Mesenchymal stem cell (in vitro differentiated cells and primary cell): ENCODE measurements at regions not wholly inside any gene's neighbourhood (a gene's known extent, or its start where the extent isn't known, plus 50 kb on each side); places are given as distances from the start of the nearest gene placed in this dataset.

Source experiments
- DNase-seq: peaks from one replicate; pipeline ENCODE4 v3.0.0-alpha.2; 2013
- H2AFZ ChIP-seq: one replicate; pipeline ENCODE4 v1.6.1; 2013; ENCODE audit warnings: low read depth, mild to moderate bottlenecking, control low read depth, inconsistent platforms, low read length, moderate library complexity
- H2AK5ac ChIP-seq: 2 replicates; pipeline ENCODE4 v1.6.1; 2013; ENCODE audit warnings: low read length, moderate library complexity, mild to moderate bottlenecking, inconsistent platforms; ENCODE audit not compliant: severe bottlenecking
- H2BK120ac ChIP-seq: one replicate; pipeline ENCODE4 v1.6.1; 2013; ENCODE audit warnings: low read depth, mild to moderate bottlenecking, inconsistent platforms, low read length, moderate library complexity
- H2BK12ac ChIP-seq, 2 experiments: one replicate each; pipeline ENCODE4 v1.6.1; 2013; ENCODE audit warnings: inconsistent platforms in 2 of 2, low read length in 2 of 2, mild to moderate bottlenecking in 2 of 2, moderate library complexity in 2 of 2, control low read depth in 1 of 2
- H2BK15ac ChIP-seq: one replicate; pipeline ENCODE4 v1.6.1; 2013; ENCODE audit warnings: mild to moderate bottlenecking, low read depth, inconsistent platforms; ENCODE audit not compliant: poor library complexity, severe bottlenecking
- H2BK5ac ChIP-seq: 2 replicates; pipeline ENCODE4 v1.6.1; 2013; ENCODE audit warnings: low read depth, mild to moderate bottlenecking, low read length, control low read depth, inconsistent platforms; ENCODE audit not compliant: poor library complexity, severe bottlenecking
- H3K14ac ChIP-seq, 2 experiments: one replicate each; pipeline ENCODE4 v1.6.1; 2013; ENCODE audit warnings: inconsistent platforms in 2 of 2, low read length in 2 of 2, control low read depth in 1 of 2, mild to moderate bottlenecking in 1 of 2, moderate library complexity in 1 of 2
- H3K18ac ChIP-seq, 2 experiments: one replicate each; pipeline ENCODE4 v1.6.1; 2013; ENCODE audit warnings: inconsistent platforms in 2 of 2, low read length in 2 of 2, control low read depth in 1 of 2, low read depth in 1 of 2, mild to moderate bottlenecking in 1 of 2
- H3K23ac ChIP-seq, 2 experiments: one replicate each; pipeline ENCODE4 v1.6.1; 2013; ENCODE audit warnings: inconsistent platforms in 2 of 2, low read length in 2 of 2, mild to moderate bottlenecking in 2 of 2, moderate library complexity in 2 of 2, control low read depth in 1 of 2
- H3K27ac ChIP-seq: 2 replicates; pipeline ENCODE4 v1.5.1; 2013; ENCODE audit warnings: mild to moderate bottlenecking, moderate library complexity, low read length, control low read depth, inconsistent platforms; ENCODE audit not compliant: poor library complexity, severe bottlenecking
- H3K27me3 ChIP-seq, 2 experiments: 2 replicates each; pipeline versions ENCODE4 v1.6.1 to v1.7.0; 2013; ENCODE audit warnings: low read length in 2 of 2, mild to moderate bottlenecking in 2 of 2, moderate library complexity in 2 of 2, control low read depth in 1 of 2, inconsistent platforms in 1 of 2; ENCODE audit not compliant: control insufficient read depth in 1 of 2, insufficient read depth in 1 of 2
- H3K36me3 ChIP-seq, 2 experiments: 2 replicates each; pipeline versions ENCODE4 v1.6.1 to v1.7.0; 2013; ENCODE audit warnings: low read length in 2 of 2, control low read depth in 1 of 2, inconsistent platforms in 1 of 2, low read depth in 1 of 2, mild to moderate bottlenecking in 1 of 2; ENCODE audit not compliant: insufficient read depth in 2 of 2, control insufficient read depth in 1 of 2
- H3K4ac ChIP-seq, 2 experiments: one replicate each; pipeline ENCODE4 v1.6.1; 2013; ENCODE audit warnings: inconsistent platforms in 2 of 2, low read length in 2 of 2, mild to moderate bottlenecking in 2 of 2, moderate library complexity in 2 of 2, control low read depth in 1 of 2, low read depth in 1 of 2
- H3K4me1 ChIP-seq: 2 replicates; pipeline ENCODE4 v1.6.1; 2013; ENCODE audit warnings: low read depth, low read length, control low read depth; ENCODE audit not compliant: control insufficient read depth, insufficient read depth
- H3K4me2 ChIP-seq: 2 replicates; pipeline ENCODE4 v1.6.1; 2013; ENCODE audit warnings: low read length, mild to moderate bottlenecking, inconsistent platforms; ENCODE audit not compliant: poor library complexity, severe bottlenecking
- H3K4me3 ChIP-seq, 2 experiments: 2 replicates each; pipeline versions ENCODE4 v1.5.1 to v1.7.0; 2013; ENCODE audit warnings: low read length in 2 of 2, mild to moderate bottlenecking in 2 of 2, control low read depth in 1 of 2, low read depth in 1 of 2; ENCODE audit not compliant: insufficient read depth in 1 of 2
- H3K79me1 ChIP-seq: replicated peaks from 2 replicates; pipeline ENCODE4 v1.6.1; 2013; ENCODE audit warnings: mild to moderate bottlenecking, control low read depth, low read length, inconsistent platforms; ENCODE audit not compliant: poor library complexity, severe bottlenecking
- H3K9ac ChIP-seq: 2 replicates; pipeline ENCODE4 v1.7.0; 2013; ENCODE audit warnings: mild to moderate bottlenecking, low read length, moderate library complexity
- H3K9me3 ChIP-seq: 2 replicates; pipeline ENCODE4 v1.7.0; 2013; ENCODE audit warnings: mild to moderate bottlenecking, low read length; ENCODE audit not compliant: control insufficient read depth
- H4K8ac ChIP-seq: one replicate; pipeline ENCODE4 v1.6.1; 2013; ENCODE audit warnings: inconsistent platforms, mild to moderate bottlenecking, low read length, moderate library complexity
- H4K91ac ChIP-seq: one replicate; pipeline ENCODE4 v1.6.1; 2013; ENCODE audit warnings: mild to moderate bottlenecking, low read length, inconsistent platforms
- WGBS: methylation state at CpG from one replicate; pipeline ENCODE4 v1.1.7; 2013; ENCODE audit warnings: mixed read lengths; 5-methylcytosine and 5-hydroxymethylcytosine counted together

DNA sequence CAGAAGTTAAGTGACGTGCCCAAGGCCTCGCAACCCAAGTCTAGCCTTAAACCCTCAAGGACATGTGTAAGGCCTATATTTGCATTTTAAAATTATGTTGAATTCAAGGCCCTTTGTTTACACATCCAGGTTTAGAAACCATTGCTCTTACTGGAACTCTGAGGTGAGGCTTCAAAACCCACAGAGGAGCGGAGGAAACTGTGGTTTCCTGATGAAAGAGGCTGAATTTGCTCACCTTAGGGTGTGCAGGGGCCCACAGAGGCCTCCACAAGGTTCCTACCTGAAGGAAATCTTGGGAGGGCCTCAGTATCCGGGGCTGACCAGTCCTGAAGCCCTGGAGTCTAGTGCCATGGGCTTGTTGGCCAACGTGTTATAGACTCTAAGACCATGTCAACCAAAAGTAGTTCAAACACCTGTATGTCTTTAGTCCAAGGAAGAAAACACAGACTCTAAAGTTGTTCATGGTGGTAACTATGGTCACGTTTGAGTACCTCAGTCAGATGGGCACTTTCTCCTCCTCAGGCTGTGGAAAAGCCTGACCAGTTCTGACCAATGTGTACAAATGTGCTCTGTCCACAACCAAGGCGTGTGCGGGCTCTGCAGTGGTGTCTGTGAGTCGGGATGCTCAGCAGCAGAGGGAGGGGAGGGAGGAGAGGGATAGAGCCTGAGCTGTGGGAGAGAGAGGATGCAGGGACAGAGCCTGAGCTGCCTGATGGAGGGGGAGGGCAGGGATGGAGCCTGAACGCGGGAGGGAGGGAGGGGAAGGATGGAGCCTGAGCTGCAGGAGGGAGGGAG, 124.6 kb upstream of the ERCC6L2 start:
- no peak overlapping the region for H2AK5ac ChIP-seq
- H3K23ac ChIP-seq = no peak overlapping the region
- H4K91ac ChIP-seq = no peak overlapping the region
- H3K4me1 ChIP-seq = peaks cover 10% of the 10 kb centered on the region
- no peaks in the 10 kb centered on the region for H3K36me3 ChIP-seq
- no peak overlapping the region for H2AFZ ChIP-seq
- H3K4me2 ChIP-seq = no peak overlapping the region
- no peak overlapping the region for H2BK12ac ChIP-seq
- no peak overlapping the region for H3K18ac ChIP-seq
- peaks cover 24 to 25% of the 10 kb centered on the region in 2 experiments for H3K27me3 ChIP-seq
- DNase-seq = no peak
- WGBS = 83% methylated on average over 10 of the region's 11 CpGs
- H3K4me3 ChIP-seq = no peak overlapping the region
- H3K9me3 ChIP-seq = no peaks in the 10 kb centered on the region
- no peaks in the 10 kb centered on the region for H3K79me1 ChIP-seq
- H3K14ac ChIP-seq = no peak overlapping the region
- H2BK15ac ChIP-seq = no peak overlapping the region
- no peak overlapping the region for H3K4ac ChIP-seq
- H3K27ac ChIP-seq = no peak overlapping the region
- H4K8ac ChIP-seq = no peak overlapping the region
- H2BK5ac ChIP-seq = no peak overlapping the region
- no peak overlapping the region for H2BK120ac ChIP-seq
- no peak overlapping the region for H3K9ac ChIP-seq

DNA sequence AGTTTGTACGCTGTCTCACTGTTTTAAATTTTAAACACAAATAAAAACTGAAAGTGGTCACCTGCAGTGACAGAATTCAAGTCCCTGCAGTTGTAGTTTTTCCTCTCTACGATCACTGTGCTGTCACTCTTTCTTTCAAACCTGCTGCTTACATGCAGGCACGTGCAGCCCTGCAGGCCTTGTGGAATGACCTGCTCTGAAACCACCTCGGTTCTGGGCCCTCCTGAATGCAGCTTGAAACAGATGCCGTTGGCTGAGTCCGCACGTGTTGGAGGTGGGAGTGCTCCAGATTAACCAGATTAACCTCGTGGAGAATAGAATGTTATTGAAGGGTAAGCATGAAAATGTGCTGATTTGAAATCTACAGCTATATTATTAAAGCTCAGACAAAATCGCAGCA, 126.0 kb upstream of the ERCC6L2 start:
- DNase-seq = no peak
- 81% methylated on average over 9 of the region's 9 CpGs for WGBS

DNA sequence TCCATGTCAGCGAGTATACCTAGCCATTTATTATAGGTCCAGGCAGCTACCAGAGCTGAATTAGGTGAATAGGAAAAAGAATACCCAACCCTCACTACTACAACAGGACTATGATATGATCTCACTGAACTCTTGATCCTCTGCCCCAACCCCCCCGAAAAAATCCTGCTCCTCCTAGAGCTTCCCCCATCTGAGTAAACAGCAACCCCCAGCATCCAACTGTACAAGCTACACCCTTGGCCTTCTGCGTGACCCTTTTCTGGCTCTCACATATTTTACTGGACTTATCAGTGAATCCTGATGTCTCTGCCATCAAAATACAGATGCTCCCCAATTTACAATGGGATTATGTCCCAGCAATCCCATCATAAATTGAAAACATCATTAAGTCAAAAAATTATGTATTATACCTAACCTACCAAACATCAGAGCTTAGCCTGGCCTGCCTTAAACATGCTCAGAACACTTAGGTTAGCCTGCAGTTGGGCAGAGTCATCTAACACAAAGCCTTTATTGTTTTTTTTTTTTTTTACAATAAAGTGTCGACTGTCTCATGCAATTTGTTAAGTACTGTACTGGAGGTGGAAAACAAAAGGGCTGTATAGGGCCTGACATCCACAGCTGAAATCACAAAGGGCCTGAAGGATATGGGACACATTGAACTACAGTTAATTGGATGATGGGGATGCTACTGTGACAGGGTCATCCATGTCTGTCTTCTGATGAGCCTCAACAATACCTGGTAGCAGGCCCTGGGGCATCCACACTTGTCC, 128.9 kb upstream of the ERCC6L2 start:
- Histone ChIP-seq H3K4ac (no peak overlapping the region), H4K8ac (no peak overlapping the region), H4K91ac (no peak overlapping the region), H3K23ac (no peak overlapping the region), H3K9me3 (no peaks in the 10 kb centered on the region), H2BK12ac (no peak overlapping the region), H2BK15ac (no peak overlapping the region), H3K4me3 (no peak overlapping the region), H2AFZ (no peak overlapping the region), H3K9ac (no peak overlapping the region), H3K36me3 (no peaks in the 10 kb centered on the region), H3K14ac (no peak overlapping the region), H2AK5ac (no peak overlapping the region), H3K27me3 (peaks cover 10 to 15% of the 10 kb centered on the region in 2 experiments), H3K4me2 (no peak overlapping the region), H2BK5ac (no peak overlapping the region), H3K27ac (no peak overlapping the region), H3K18ac (no peak overlapping the region), H2BK120ac (no peak overlapping the region), H3K79me1 (no peaks in the 10 kb centered on the region), H3K4me1 (no peaks in the 10 kb centered on the region)
- DNase-seq = no peak
- 84% methylated on average over 4 of the region's 4 CpGs for WGBS

More for the DNA sequence above, 126.0 kb upstream of the ERCC6L2 start:
- Histone ChIP-seq H3K79me1 (no peaks in the 10 kb centered on the region), H3K9me3 (no peaks in the 10 kb centered on the region), H3K18ac (no peak overlapping the region), H2BK12ac (peak overlapping the region in 1 of 2 experiments; percentile 64), H2BK15ac (no peak overlapping the region), H3K23ac (no peak overlapping the region), H4K8ac (no peak overlapping the region), H2BK120ac (no peak overlapping the region), H2AFZ (no peak overlapping the region), H3K14ac (no peak overlapping the region), H2BK5ac (no peak overlapping the region), H3K4ac (no peak overlapping the region), H3K4me1 (peaks cover 10% of the 10 kb centered on the region), H3K9ac (no peak overlapping the region), H4K91ac (no peak overlapping the region), H2AK5ac (no peak overlapping the region), H3K36me3 (no peaks in the 10 kb centered on the region), H3K27ac (no peak overlapping the region), H3K4me3 (no peak overlapping the region), H3K4me2 (no peak overlapping the region), H3K27me3 (peaks cover 24 to 25% of the 10 kb centered on the region in 2 experiments)

DNA sequence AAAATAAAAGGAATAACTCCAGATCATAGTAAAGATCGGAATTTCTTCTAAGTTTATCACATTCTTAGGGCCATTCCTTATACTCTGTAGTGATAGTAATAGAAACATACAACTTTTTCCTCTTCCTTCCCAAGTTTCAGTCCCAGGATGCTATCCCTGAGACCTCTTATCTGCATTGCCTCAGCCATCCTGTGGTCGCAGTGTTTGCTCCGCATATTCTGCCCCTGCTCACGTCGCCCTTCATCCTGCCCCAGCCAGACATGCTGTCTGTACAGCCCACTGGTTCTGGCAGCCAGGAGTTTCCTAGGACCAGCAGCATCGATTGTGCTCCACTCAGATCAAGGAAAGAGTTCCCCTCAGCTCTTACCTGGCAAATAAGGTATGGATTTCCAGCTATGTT, 132.7 kb upstream of the ERCC6L2 start:
- H2BK12ac ChIP-seq = no peak overlapping the region
- H3K36me3 ChIP-seq = no peaks in the 10 kb centered on the region
- no peaks in the 10 kb centered on the region for H3K4me1 ChIP-seq
- no peak overlapping the region for H3K4me2 ChIP-seq
- H3K4ac ChIP-seq = no peak overlapping the region
- no peak overlapping the region for H4K91ac ChIP-seq
- H3K79me1 ChIP-seq = no peaks in the 10 kb centered on the region
- peaks cover 3 to 10% of the 10 kb centered on the region in 2 experiments for H3K27me3 ChIP-seq
- DNase-seq = no peak
- H3K18ac ChIP-seq = no peak overlapping the region
- no peak overlapping the region for H3K4me3 ChIP-seq
- no peak overlapping the region for H3K27ac ChIP-seq
- no peak overlapping the region for H4K8ac ChIP-seq
- no peak overlapping the region for H3K23ac ChIP-seq
- no peak overlapping the region for H2BK15ac ChIP-seq
- no peak overlapping the region for H2AK5ac ChIP-seq
- H2BK120ac ChIP-seq = no peak overlapping the region
- H2BK5ac ChIP-seq = no peak overlapping the region
- H2AFZ ChIP-seq = no peak overlapping the region
- WGBS = 53% methylated on average over 5 of the region's 6 CpGs
- no peak overlapping the region for H3K14ac ChIP-seq
- H3K9ac ChIP-seq = no peak overlapping the region
- no peaks in the 10 kb centered on the region for H3K9me3 ChIP-seq
